ENCODE measurements at regions not wholly inside any gene's neighbourhood (a gene's known extent, or its start where the extent isn't known, plus 50 kb on each side); places are given as distances from the start of the nearest gene placed in this dataset.

- H3K4me3 ChIP-seq, result no peak overlapping the region
- H3K4me2 ChIP-seq, result no peak overlapping the region
- no peaks in the 10 kb centered on the region for H3K9me2 ChIP-seq (replicated peaks; ENCODE audit: insufficient read depth)
- DNase-seq (ENCODE audit: low spot score), result no peak
- H4K20me1 ChIP-seq (ENCODE audit: insufficient read depth, poor library complexity, severe bottlenecking), result no peaks in the 10 kb centered on the region
- no peaks in the 10 kb centered on the region for H3K4me1 ChIP-seq (ENCODE audit: insufficient read depth)
- H3K27ac ChIP-seq, result no peak overlapping the region
- WGBS (ENCODE audit: low lambda C conversion rate, missing lambda C conversion rate), result 85% methylated on average over 2 of the region's 2 CpGs
- no peaks in the 10 kb centered on the region for H3K9me3 ChIP-seq (ENCODE audit: low read depth)
- H3K36me3 ChIP-seq (replicated peaks; ENCODE audit: insufficient read depth, low read depth), result no peaks in the 10 kb centered on the region
- no peaks in the 10 kb centered on the region for H3K79me2 ChIP-seq
- TF ChIP-seq EZH2phosphoT487 (IDR thresholded peaks at IDR 0.05; ENCODE audit: low read depth, severe bottlenecking, unreplicated experiment), result no peak
- TF ChIP-seq EZH2 (IDR thresholded peaks at IDR 0.05; ENCODE audit: borderline replicate concordance), result no peak
- no peak for TF ChIP-seq CTCF (IDR thresholded peaks at IDR 0.05; ENCODE audit: poor library complexity)
- H3K27me3 ChIP-seq, result no peaks in the 10 kb centered on the region
- no peak overlapping the region for H2AFZ ChIP-seq
These were observed 191.9 kb upstream of the SORCS1 start for GRCh38 chr10:107356396-107356795.

GRCh38 chr10:107342711-107343110 is 178.2 kb upstream of the SORCS1 start:
- Histone ChIP-seq H2AFZ (no peak overlapping the region), H3K4me3 (no peak overlapping the region), H3K27me3 (no peaks in the 10 kb centered on the region), H3K4me2 (no peak overlapping the region), H3K36me3 (replicated peaks; ENCODE audit: insufficient read depth, low read depth) (no peaks in the 10 kb centered on the region), H4K20me1 (ENCODE audit: insufficient read depth, poor library complexity, severe bottlenecking) (no peaks in the 10 kb centered on the region), H3K9me3 (ENCODE audit: low read depth) (no peaks in the 10 kb centered on the region), H3K4me1 (ENCODE audit: insufficient read depth) (no peaks in the 10 kb centered on the region), H3K27ac (no peak overlapping the region), H3K79me2 (no peaks in the 10 kb centered on the region), H3K9me2 (replicated peaks; ENCODE audit: insufficient read depth) (no peaks in the 10 kb centered on the region)
- no peak for DNase-seq (ENCODE audit: low spot score)
- TF ChIP-seq EZH2 (IDR thresholded peaks at IDR 0.05; ENCODE audit: borderline replicate concordance) (no peak), EZH2phosphoT487 (IDR thresholded peaks at IDR 0.05; ENCODE audit: low read depth, severe bottlenecking, unreplicated experiment) (no peak), CTCF (IDR thresholded peaks at IDR 0.05; ENCODE audit: poor library complexity) (no peak)
- WGBS (ENCODE audit: low lambda C conversion rate, missing lambda C conversion rate), result 86% methylated on average over 2 of the region's 2 CpGs

DNA sequence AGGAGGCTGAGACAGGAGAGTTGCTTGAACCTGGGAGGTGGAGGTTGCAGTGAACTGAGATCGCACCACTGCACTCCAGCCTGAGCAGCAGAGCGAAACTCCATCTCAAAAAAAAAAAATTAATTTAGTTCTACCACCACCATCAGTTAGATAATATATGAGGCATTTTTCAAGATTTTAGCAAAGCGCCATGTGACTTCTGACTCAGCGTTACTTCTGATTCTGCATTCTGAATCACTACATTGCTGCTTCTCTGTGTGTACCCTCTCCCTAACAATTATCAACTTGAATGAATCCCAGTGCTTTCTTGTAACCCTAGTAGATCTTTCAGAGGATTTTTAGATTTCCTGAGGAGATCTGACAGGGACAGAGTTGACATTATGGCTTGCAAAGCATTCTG is 176.8 kb upstream of the SORCS1 start:
- Histone ChIP-seq H2AFZ (no peak overlapping the region), H3K36me3 (replicated peaks; ENCODE audit: insufficient read depth, low read depth) (no peaks in the 10 kb centered on the region)
- 95% methylated on average over 4 of the region's 4 CpGs for WGBS (ENCODE audit: low lambda C conversion rate, missing lambda C conversion rate)

More for the DNA sequence above, 176.8 kb upstream of the SORCS1 start:
- no peaks in the 10 kb centered on the region for H4K20me1 ChIP-seq (ENCODE audit: insufficient read depth, poor library complexity, severe bottlenecking)
- no peak overlapping the region for H3K4me3 ChIP-seq
- no peaks in the 10 kb centered on the region for H3K79me2 ChIP-seq
- TF ChIP-seq EZH2 (IDR thresholded peaks at IDR 0.05; ENCODE audit: borderline replicate concordance) (no peak), CTCF (IDR thresholded peaks at IDR 0.05; ENCODE audit: poor library complexity) (no peak), EZH2phosphoT487 (IDR thresholded peaks at IDR 0.05; ENCODE audit: low read depth, severe bottlenecking, unreplicated experiment) (no peak)
- no peaks in the 10 kb centered on the region for H3K4me1 ChIP-seq (ENCODE audit: insufficient read depth)
- H3K9me2 ChIP-seq (replicated peaks; ENCODE audit: insufficient read depth), result no peaks in the 10 kb centered on the region
- H3K27me3 ChIP-seq, result no peaks in the 10 kb centered on the region
- H3K27ac ChIP-seq, result no peak overlapping the region
- H3K4me2 ChIP-seq, result no peak overlapping the region
- no peak for DNase-seq (ENCODE audit: low spot score)
- no peaks in the 10 kb centered on the region for H3K9me3 ChIP-seq (ENCODE audit: low read depth)
